Liver (tissue), 3 donors: ENCODE measurements at regions not wholly inside any gene's neighbourhood (a gene's known extent, or its start where the extent isn't known, plus 50 kb on each side); places are given as distances from the start of the nearest gene placed in this dataset.

ENCODE experiments used
- EGR1 ChIP-seq, 2 donors: IDR thresholded peaks; 2 replicates each; pipeline ENCODE4 v1.6.1; 2016 to 2018; ENCODE audit warnings: antibody characterized with exemption in 2 of 2, low read depth in 2 of 2
- FOXA2 ChIP-seq: IDR thresholded peaks from 2 replicates; pipeline ENCODE4 v1.6.1; 2016; ENCODE audit warnings: antibody characterized with exemption
- GABPA ChIP-seq, 2 donors: IDR thresholded peaks in 1 of 2; conservative IDR thresholded peaks in 1 of 2; 2 replicates each; pipeline ENCODE4 v1.6.1; 2016; ENCODE audit warnings: antibody characterized with exemption in 2 of 2, mild to moderate bottlenecking in 1 of 2, moderate library complexity in 1 of 2
- HNF4A ChIP-seq, 2 donors: conservative IDR thresholded peaks; 2 replicates each; pipeline ENCODE4 v1.6.1; 2016; ENCODE audit warnings: antibody characterized with exemption in 2 of 2, mild to moderate bottlenecking in 2 of 2
- JUND ChIP-seq, 2 donors: IDR thresholded peaks; 2 replicates each; pipeline ENCODE4 v1.6.1; 2016; ENCODE audit warnings: antibody characterized with exemption in 2 of 2
- RAD21 ChIP-seq, 2 donors: IDR thresholded peaks; 2 replicates each; pipeline ENCODE4 v1.6.1; 2016; ENCODE audit warnings: antibody characterized with exemption in 2 of 2, mild to moderate bottlenecking in 2 of 2
- SP1 ChIP-seq: IDR thresholded peaks from 2 replicates; pipeline ENCODE4 v1.6.1; 2018; ENCODE audit warnings: antibody characterized with exemption, mild to moderate bottlenecking
- TAF1 ChIP-seq: conservative IDR thresholded peaks from 2 replicates; pipeline ENCODE4 v1.6.1; 2016; ENCODE audit warnings: antibody characterized with exemption, mild to moderate bottlenecking
- YY1 ChIP-seq: IDR thresholded peaks from 2 replicates; pipeline ENCODE4 v1.6.1; 2016; ENCODE audit warnings: antibody characterized with exemption, mild to moderate bottlenecking
- TF ChIP-seq, protein P1 (sequence below): fragments of 150-350 bp; IDR thresholded peaks from 2 replicates; pipeline ENCODE4 v1.5.1; 2017; ENCODE audit warnings: improper control_type of control experiment, low read depth, low read length; ENCODE audit not compliant: missing input control
- TF ChIP-seq, protein P2 (sequence below): IDR thresholded peaks from 2 replicates; pipeline ENCODE4 v1.6.1; 2016; ENCODE audit warnings: antibody characterized with exemption, mild to moderate bottlenecking
- TF ChIP-seq, protein P3 (sequence below): IDR thresholded peaks from 2 replicates; pipeline ENCODE4 v1.6.1; 2016; ENCODE audit warnings: antibody characterized with exemption
- TF ChIP-seq, protein P4 (sequence below): IDR thresholded peaks from 2 replicates; pipeline ENCODE4 v1.6.1; 2016; ENCODE audit warnings: antibody characterized with exemption
- TF ChIP-seq, protein P5 (sequence below): IDR thresholded peaks from 2 replicates; pipeline ENCODE4 v1.6.1; 2016; ENCODE audit warnings: antibody characterized with exemption
- donor health status: healthy.
- donor health status: healthy.

DNA sequence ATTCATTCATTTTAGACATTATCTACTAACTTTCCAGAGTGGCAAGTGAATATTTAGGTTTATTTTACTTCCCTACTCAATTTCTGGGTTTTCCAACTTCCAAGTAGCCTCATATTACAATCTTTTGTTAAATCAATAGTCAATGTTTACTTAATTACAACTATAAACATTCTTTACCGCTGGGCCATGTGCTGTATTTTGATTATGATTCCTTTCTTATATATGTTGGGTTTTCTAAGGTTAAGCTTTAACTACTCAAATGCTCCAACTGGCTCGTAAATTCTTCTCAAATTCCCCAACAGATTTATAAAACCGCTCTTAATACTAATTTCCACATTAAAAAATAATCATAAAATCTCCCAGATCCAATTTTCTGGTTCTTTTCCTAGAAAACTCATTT is 110.1 kb upstream of the ABCA1 start:
- TF ChIP-seq TAF1 (no peak), RAD21 (IDR thresholded peaks at IDR 0.05) (no peak), FOXA2 (no peak), JUND (IDR thresholded peaks at IDR 0.05) (no peak), EGR1 (IDR thresholded peaks at IDR 0.05; ENCODE audit: low read depth in 2 of 2) (no peak), GABPA (IDR thresholded peaks at IDR 0.05 in 1 of 2, conservative IDR thresholded peaks at IDR 0.05 in 1 of 2) (no peak), HNF4A (conservative IDR thresholded peaks at IDR 0.05) (no peak), SP1 (no peak), YY1 (no peak)
- TF ChIP-seq, protein P1, sequence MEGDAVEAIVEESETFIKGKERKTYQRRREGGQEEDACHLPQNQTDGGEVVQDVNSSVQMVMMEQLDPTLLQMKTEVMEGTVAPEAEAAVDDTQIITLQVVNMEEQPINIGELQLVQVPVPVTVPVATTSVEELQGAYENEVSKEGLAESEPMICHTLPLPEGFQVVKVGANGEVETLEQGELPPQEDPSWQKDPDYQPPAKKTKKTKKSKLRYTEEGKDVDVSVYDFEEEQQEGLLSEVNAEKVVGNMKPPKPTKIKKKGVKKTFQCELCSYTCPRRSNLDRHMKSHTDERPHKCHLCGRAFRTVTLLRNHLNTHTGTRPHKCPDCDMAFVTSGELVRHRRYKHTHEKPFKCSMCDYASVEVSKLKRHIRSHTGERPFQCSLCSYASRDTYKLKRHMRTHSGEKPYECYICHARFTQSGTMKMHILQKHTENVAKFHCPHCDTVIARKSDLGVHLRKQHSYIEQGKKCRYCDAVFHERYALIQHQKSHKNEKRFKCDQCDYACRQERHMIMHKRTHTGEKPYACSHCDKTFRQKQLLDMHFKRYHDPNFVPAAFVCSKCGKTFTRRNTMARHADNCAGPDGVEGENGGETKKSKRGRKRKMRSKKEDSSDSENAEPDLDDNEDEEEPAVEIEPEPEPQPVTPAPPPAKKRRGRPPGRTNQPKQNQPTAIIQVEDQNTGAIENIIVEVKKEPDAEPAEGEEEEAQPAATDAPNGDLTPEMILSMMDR = no peak
- TF ChIP-seq, protein P2, sequence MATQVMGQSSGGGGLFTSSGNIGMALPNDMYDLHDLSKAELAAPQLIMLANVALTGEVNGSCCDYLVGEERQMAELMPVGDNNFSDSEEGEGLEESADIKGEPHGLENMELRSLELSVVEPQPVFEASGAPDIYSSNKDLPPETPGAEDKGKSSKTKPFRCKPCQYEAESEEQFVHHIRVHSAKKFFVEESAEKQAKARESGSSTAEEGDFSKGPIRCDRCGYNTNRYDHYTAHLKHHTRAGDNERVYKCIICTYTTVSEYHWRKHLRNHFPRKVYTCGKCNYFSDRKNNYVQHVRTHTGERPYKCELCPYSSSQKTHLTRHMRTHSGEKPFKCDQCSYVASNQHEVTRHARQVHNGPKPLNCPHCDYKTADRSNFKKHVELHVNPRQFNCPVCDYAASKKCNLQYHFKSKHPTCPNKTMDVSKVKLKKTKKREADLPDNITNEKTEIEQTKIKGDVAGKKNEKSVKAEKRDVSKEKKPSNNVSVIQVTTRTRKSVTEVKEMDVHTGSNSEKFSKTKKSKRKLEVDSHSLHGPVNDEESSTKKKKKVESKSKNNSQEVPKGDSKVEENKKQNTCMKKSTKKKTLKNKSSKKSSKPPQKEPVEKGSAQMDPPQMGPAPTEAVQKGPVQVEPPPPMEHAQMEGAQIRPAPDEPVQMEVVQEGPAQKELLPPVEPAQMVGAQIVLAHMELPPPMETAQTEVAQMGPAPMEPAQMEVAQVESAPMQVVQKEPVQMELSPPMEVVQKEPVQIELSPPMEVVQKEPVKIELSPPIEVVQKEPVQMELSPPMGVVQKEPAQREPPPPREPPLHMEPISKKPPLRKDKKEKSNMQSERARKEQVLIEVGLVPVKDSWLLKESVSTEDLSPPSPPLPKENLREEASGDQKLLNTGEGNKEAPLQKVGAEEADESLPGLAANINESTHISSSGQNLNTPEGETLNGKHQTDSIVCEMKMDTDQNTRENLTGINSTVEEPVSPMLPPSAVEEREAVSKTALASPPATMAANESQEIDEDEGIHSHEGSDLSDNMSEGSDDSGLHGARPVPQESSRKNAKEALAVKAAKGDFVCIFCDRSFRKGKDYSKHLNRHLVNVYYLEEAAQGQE = no peak
- TF ChIP-seq, protein P3, sequence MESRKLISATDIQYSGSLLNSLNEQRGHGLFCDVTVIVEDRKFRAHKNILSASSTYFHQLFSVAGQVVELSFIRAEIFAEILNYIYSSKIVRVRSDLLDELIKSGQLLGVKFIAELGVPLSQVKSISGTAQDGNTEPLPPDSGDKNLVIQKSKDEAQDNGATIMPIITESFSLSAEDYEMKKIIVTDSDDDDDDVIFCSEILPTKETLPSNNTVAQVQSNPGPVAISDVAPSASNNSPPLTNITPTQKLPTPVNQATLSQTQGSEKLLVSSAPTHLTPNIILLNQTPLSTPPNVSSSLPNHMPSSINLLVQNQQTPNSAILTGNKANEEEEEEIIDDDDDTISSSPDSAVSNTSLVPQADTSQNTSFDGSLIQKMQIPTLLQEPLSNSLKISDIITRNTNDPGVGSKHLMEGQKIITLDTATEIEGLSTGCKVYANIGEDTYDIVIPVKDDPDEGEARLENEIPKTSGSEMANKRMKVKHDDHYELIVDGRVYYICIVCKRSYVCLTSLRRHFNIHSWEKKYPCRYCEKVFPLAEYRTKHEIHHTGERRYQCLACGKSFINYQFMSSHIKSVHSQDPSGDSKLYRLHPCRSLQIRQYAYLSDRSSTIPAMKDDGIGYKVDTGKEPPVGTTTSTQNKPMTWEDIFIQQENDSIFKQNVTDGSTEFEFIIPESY = no peak
- TF ChIP-seq, protein P4, sequence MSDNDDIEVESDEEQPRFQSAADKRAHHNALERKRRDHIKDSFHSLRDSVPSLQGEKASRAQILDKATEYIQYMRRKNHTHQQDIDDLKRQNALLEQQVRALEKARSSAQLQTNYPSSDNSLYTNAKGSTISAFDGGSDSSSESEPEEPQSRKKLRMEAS = no peak
- TF ChIP-seq, protein P5, sequence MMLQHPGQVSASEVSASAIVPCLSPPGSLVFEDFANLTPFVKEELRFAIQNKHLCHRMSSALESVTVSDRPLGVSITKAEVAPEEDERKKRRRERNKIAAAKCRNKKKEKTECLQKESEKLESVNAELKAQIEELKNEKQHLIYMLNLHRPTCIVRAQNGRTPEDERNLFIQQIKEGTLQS = no peak
